Panc1 (cell line): ENCODE measurements at regions not wholly inside any gene's neighbourhood (a gene's known extent, or its start where the extent isn't known, plus 50 kb on each side); places are given as distances from the start of the nearest gene placed in this dataset.

Experiments used
- ATAC-seq: fragments of 200-7000 bp; cut with Tn5 transposase; 2 replicates; pipeline ENCODE4 v1.9.1; 2020; ENCODE audit warnings: mild to moderate bottlenecking, moderate library complexity
- BruUV-seq: library from RNA; stranded (reverse); fragments of 400-500 nt; replicated peaks from 2 replicates; lab custom pipeline; 2021; lab: Mats Ljungman, UMichigan
- CTCF ChIA-PET: fragments of 300-600 bp; sonication (Branson Sonifier 250); formaldehyde crosslinking; loops from one replicate; lab custom pipeline; 2022; ENCODE audit warnings: antibody characterized with exemption; lab: Charles Lee
- POLR2A ChIA-PET: fragments of 300-600 bp; sonication (Branson Sonifier 250); formaldehyde crosslinking; loops from one replicate; lab custom pipeline; 2022; ENCODE audit warnings: antibody characterized with exemption; lab: Charles Lee
- DNase-seq: peaks from one replicate; pipeline ENCODE4 v3.0.0-alpha.2; 2010; ENCODE audit warnings: low read depth, low spot score
- H3K27ac ChIP-seq: 2 replicates; pipeline ENCODE4 v1.5.1; 2011; ENCODE audit warnings: mild to moderate bottlenecking, low read length, inconsistent platforms
- H3K27me3 ChIP-seq: fragments of 200-500 bp; sonication (Bioruptor generic); 2 replicates; pipeline ENCODE4 v1.6.0; 2014; ENCODE audit warnings: low read length, inconsistent platforms; ENCODE audit not compliant: control insufficient read depth, insufficient read depth
- H3K36me3 ChIP-seq: fragments of 200-500 bp; sonication (Bioruptor generic); 2 replicates; pipeline ENCODE4 v1.5.1; 2014; ENCODE audit warnings: inconsistent platforms, mild to moderate bottlenecking, low read length, moderate library complexity; ENCODE audit not compliant: control insufficient read depth, insufficient read depth
- H3K4me1 ChIP-seq: 2 replicates; pipeline ENCODE4 v1.5.1; 2011; ENCODE audit warnings: inconsistent platforms, mild to moderate bottlenecking, low read length, moderate library complexity; ENCODE audit not compliant: control insufficient read depth, insufficient read depth
- H3K4me3 ChIP-seq, 2 experiments: 2 replicates each; pipeline ENCODE4 v1.5.1; 2011 to 2012; ENCODE audit warnings: low read depth in 2 of 2, low read length in 2 of 2, mild to moderate bottlenecking in 2 of 2, inconsistent platforms in 1 of 2, moderate library complexity in 1 of 2
- H3K9me3 ChIP-seq: fragments of 200-500 bp; sonication (Bioruptor generic); 2 replicates; pipeline ENCODE4 v1.5.1; 2014; ENCODE audit warnings: low read depth, mild to moderate bottlenecking, inconsistent platforms, low read length, moderate library complexity; ENCODE audit not compliant: control insufficient read depth, insufficient read depth
- CTCF ChIP-seq: fragments of 450-650 bp; IDR thresholded peaks from 2 replicates; pipeline ENCODE4 v1.5.1; 2017; ENCODE audit warnings: mild to moderate bottlenecking
- POLR2AphosphoS5 ChIP-seq: IDR thresholded peaks from 2 replicates; pipeline ENCODE4 v1.6.1; 2012; ENCODE audit warnings: mild to moderate bottlenecking, low read depth, low read length, moderate library complexity
- SIN3A ChIP-seq: IDR thresholded peaks from 2 replicates; pipeline ENCODE4 v1.6.1; 2012; ENCODE audit warnings: low read depth, mild to moderate bottlenecking, low read length, moderate library complexity, borderline replicate concordance; ENCODE audit not compliant: insufficient read depth
- TCF7L2 ChIP-seq: IDR thresholded peaks from 2 replicates; pipeline ENCODE4 v1.6.1; 2011; ENCODE audit warnings: mild to moderate bottlenecking, low read depth, low read length, inconsistent platforms
- in situ Hi-C: cut with HindIII; loops from 2 replicates; pipeline ENCODE4 v1.10.0; 2016; ENCODE audit warnings: low sequenced_read_pairs, low pct_unique_long_range_greater_than_20kb
- intact Hi-C: fragments of 100-400 bp; cut with micrococcal nuclease; formaldehyde crosslinking; loops from one replicate; pipeline ENCODE4 v1.10.0; 2022; ENCODE audit not compliant: unreplicated experiment
- TF ChIP-seq, protein P1 (sequence below), 2 experiments: IDR thresholded peaks; 2 replicates each; pipeline ENCODE4 v1.6.1; 2011 to 2012; ENCODE audit warnings: low read depth in 2 of 2, control low read depth in 1 of 2, low read length in 1 of 2, mild to moderate bottlenecking in 1 of 2, moderate library complexity in 1 of 2; ENCODE audit not compliant: insufficient read depth in 1 of 2

GRCh38 chr6:139712830-139713229 is 338.4 kb upstream of the CITED2 start:
- POLR2A ChIA-PET, result no interaction called here
- no peak overlapping the region for H3K4me3 ChIP-seq
- H3K9me3 ChIP-seq, result no peaks in the 10 kb centered on the region; the same call in 1 of the 2 replicates
- CTCF ChIA-PET, result no interaction called here
- TF ChIP-seq SIN3A, result no peak
- TF ChIP-seq TCF7L2, result no peak
- no peak for TF ChIP-seq POLR2AphosphoS5
- TF ChIP-seq, protein P1, sequence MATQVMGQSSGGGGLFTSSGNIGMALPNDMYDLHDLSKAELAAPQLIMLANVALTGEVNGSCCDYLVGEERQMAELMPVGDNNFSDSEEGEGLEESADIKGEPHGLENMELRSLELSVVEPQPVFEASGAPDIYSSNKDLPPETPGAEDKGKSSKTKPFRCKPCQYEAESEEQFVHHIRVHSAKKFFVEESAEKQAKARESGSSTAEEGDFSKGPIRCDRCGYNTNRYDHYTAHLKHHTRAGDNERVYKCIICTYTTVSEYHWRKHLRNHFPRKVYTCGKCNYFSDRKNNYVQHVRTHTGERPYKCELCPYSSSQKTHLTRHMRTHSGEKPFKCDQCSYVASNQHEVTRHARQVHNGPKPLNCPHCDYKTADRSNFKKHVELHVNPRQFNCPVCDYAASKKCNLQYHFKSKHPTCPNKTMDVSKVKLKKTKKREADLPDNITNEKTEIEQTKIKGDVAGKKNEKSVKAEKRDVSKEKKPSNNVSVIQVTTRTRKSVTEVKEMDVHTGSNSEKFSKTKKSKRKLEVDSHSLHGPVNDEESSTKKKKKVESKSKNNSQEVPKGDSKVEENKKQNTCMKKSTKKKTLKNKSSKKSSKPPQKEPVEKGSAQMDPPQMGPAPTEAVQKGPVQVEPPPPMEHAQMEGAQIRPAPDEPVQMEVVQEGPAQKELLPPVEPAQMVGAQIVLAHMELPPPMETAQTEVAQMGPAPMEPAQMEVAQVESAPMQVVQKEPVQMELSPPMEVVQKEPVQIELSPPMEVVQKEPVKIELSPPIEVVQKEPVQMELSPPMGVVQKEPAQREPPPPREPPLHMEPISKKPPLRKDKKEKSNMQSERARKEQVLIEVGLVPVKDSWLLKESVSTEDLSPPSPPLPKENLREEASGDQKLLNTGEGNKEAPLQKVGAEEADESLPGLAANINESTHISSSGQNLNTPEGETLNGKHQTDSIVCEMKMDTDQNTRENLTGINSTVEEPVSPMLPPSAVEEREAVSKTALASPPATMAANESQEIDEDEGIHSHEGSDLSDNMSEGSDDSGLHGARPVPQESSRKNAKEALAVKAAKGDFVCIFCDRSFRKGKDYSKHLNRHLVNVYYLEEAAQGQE (IDR thresholded peaks at IDR 0.05; ENCODE audit: insufficient read depth in 1 of 2, low read depth in 2 of 2, low read length in 1 of 2), result no peak
- no peak for TF ChIP-seq CTCF
- peak overlapping the region; percentile 99; the same call in 1 of the 2 replicates for H3K27ac ChIP-seq
- H3K36me3 ChIP-seq, result no peaks in the 10 kb centered on the region
- peaks cover 22% of the 10 kb centered on the region for H3K4me1 ChIP-seq
- BruUV-seq, result no TSS peak
- no peak for ATAC-seq
- in situ Hi-C loops (no loop called here), intact Hi-C loops (no loop called here)
- DNase-seq, result no peak
- H3K27me3 ChIP-seq, result no peaks in the 10 kb centered on the region

- in situ Hi-C loops, result no loop called here
- DNase-seq, result no peak
- no peaks in the 10 kb centered on the region; the same call in 1 of the 2 replicates for H3K9me3 ChIP-seq
- intact Hi-C loops, result no loop called here
- no peaks in the 10 kb centered on the region for H3K36me3 ChIP-seq
- POLR2A ChIA-PET, result no interaction called here
- peaks cover 23% of the 10 kb centered on the region for H3K4me1 ChIP-seq
- BruUV-seq, result no TSS peak
- H3K27ac ChIP-seq, result peak overlapping the region; percentile 99; the same call in 1 of the 2 replicates
- no peak overlapping the region for H3K4me3 ChIP-seq
- no peaks in the 10 kb centered on the region for H3K27me3 ChIP-seq
- ATAC-seq, result no peak
- CTCF ChIA-PET, result no interaction called here
- TF ChIP-seq, protein P1 (IDR thresholded peaks at IDR 0.05; ENCODE audit: insufficient read depth in 1 of 2, low read depth in 2 of 2, low read length in 1 of 2), result no peak
- TF ChIP-seq CTCF (no peak), TCF7L2 (no peak), POLR2AphosphoS5 (no peak), SIN3A (no peak)
Observed at GRCh38 chr6:139711804-139712585, 337.5 kb upstream of the CITED2 start.
